ENCODE measurements at regions not wholly inside any gene's neighbourhood (a gene's known extent, or its start where the extent isn't known, plus 50 kb on each side); places are given as distances from the start of the nearest gene placed in this dataset.

DNA sequence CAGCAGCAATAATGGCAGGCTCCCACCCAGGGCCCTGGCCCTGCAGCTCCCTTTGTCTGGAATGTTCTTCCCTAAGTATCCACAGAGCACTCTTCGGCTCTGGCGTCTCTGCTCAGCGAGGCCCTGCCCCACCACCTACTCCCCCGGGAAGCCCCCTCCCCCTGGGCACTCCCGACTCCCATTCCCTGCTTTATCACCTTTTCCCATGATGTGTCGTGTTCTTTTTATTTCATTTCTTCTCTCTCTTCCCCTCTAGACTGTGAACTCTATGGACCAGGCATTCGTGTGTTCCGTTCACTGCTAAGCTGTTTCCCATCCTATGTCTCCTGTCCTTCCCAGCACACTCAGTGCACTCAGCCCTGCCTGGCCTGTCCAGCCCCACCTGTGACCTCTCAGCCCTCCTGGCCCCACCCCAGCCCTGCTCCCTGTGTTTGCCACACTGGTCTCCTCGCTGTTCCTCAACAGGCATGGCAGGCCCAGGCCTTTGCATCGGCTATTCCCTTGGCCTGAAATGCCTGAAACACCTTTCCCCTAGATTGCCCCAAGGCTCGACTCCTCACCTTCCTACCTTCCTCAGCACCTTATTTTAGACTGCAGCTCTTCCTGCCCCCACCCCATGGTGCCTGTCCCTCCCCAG lies 107.4 kb downstream of the TPRA1 start:
- no peak for DNase-seq

DNA sequence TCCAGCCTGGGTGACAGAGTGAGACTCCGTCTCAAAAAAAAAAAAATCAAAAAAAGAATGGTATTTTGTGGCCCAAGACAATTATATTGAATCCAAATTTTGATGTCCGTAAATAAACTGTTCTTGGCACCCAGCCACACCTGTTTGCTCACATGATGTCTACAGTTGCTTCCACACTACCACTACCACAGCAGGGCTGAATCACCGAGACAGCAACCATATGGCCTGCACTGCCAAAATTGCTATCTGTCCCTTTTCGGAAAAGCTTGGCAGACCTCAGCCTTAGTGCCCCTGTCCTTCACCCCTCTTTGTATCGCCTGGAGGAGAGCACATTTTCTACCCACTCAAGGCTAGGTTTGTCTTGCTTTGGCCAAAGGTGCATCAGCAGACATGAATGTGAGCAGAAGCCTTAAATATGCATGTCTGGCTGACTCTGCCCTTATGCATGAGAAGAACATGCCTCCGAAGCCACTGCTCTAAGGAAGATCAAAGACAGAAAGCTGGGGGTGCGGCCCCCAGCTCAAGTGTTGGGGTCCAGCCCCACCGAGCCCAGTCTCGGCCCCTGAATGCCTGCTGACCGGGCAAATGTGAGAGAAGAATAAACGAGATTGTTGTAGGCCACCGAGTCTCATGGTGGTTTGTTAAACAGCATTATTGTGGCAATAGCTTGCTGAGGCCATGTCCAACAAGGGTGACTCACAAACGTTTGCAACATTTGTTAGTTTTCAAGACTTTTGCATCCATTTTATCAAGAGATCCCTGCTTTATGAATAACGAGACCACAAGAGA lies 108.1 kb downstream of the TPRA1 start:
- peak; percentile 64 for DNase-seq

DNA sequence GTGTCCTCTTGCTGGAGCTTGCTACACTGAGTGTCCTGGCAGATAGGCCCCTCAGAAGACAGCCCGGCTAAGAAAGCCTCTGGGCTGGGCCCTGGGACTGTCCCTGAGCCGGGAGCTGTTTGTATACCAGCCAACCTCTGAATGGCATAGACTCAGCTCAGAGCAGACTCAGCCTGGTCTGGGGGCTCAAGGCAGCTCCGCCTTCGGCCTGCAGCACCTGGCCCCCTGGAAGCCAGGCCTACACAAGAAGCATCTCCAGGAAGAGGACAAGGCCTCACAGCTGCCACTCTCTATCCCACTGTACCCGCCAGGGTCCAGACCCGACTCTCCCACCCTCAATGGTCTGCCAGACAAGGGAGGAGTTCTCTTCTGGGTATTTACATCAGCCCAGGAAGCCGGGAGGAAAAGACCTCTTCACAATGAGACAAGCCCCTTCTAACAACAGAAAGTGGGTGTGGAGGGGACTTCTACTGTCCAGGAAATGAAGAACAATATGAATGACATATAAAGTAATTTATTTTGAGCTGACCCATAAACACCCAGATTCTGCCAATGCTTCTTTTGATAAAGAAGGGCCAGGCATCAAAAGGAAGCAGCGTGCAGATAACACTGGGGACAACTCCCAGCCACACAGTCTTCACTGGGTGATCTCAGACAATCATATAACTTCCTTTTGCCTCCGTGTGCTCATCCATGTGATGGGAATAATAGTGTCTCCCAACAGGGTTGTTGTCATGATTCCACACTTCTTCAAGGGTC lies 110.2 kb downstream of the TPRA1 start:
- DNase-seq = no peak

DNA sequence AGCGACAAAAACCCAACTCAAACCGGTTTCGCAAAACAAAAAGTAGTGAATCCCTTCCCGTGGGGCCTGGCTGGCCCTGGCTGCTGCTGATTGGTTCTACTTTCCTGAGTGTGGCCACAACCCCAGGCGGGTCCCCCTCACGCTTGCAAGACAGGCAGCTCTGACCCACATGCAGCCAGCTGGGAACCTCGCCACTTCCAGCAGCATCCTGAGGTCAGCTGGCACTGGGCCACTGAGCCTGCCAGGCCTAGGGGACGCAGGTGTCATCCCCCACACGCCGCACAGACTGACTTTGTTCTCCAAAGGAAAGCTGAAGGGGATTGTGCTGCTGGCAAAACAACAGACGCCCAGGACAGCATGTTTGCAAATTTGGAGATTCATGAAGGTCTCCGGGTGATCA lies 111.1 kb downstream of the TPRA1 start:
- no peak for DNase-seq

DNA sequence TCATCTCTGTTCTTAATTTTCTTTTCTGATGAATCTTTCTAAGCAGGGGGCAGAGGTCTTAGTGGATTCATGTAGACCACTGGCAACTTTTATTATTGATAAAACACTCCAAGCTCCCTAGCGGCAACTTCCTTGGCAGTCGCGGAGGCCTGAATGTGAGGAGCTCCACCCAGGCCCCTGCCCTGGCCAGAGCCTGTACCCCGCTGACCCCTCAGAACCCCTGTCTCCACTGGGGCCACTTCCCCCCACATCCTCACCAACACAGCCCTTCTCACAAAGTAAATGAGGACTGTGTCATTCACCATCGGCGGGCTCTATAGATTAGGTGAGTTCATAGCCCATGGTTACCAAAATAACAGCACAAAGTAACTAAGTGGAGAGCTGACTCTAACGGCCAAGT lies 111.6 kb downstream of the TPRA1 start:
- no peak for DNase-seq

DNA sequence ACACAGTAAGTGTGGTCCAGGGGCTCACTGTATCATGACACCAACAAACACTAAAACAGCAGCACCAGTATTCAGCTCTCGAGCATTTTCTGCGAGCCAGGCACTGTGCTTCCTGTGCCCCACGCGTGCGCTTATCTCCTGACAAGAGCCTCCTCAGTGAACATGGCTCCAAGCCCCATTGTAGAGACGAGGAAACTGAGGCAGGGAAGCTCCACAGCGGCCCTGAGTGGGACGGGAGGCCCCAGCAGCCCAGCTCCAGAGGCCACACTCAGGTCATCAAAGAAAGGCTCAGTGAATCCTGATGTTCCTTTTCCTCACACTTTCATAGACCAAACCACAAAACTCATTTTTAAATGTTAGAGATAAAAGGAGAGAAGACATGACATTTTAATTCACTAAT lies 113.1 kb downstream of the TPRA1 start:
- DNase-seq = no peak

DNA sequence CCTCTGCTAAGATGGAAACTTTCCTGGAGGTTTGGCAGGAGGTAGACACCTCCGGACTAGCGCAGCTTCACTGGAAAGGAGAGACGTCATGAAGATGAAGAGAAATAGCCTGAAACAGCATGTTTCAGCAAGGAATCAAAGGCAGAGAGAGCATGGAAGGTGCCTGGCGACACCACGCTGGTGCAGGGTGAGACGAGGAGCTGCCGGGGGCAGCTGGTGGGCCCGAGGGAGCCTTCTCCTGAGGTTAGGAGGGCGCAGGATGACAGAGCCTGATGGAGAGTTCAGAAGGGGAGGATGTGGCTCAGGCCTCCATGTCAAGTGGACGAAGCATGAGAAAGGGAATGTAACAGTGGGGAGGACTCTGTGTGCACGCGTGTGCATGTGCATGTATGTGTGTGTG lies 113.6 kb downstream of the TPRA1 start:
- no peak for DNase-seq

DNA sequence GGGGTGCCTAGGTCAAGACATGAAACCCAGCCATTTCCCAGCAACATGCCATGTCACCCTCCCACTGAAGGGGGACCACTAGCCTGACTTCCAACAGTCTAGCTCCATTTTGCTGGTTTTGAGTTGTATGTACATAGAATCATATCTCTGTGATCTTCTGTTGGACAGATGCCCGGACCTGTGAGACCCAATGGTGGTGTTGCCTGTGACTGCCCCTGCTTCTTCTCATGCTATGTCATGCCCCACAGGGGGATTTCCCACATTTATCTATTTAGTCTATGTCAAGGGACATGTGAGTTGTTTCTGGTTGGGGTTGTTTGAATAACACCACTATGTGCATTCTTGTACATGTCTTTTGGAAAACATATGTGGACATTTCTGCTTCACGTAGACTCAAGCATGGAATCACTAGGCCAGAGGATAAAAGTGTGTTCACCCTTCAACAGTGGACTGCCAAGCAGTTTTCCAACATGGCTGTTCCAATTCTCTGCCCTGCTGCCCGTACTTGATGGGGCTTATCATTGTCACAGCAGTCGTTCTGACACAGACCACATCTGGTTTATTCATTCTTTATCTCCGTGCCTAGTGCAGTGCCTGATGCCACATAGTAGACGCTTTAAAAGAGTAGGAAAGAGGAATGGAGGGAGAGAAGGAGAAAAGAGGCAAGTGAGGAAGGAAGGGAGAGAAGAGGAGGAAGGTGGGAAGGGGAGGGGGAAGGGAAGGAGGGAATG lies 114.4 kb downstream of the TPRA1 start:
- DNase-seq = no peak

DNA sequence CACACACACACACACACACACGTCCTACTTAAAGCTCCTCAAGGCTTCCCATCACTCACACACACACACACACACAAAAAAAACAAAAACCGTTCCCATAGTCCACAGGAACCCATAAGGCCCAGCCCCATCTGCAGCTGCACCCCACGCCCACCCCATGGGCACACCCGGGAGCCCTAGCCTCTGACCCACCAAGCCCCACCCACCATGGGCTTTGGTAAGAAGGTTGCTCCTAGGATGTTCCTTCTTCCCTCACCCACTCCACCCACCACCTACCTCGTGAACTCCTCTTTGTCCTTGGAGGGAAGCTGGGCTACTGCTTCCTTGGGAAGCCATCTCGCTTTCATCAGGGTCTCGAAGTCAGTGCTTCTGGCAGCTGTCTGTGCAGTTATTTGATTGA lies 115.1 kb downstream of the TPRA1 start:
- DNase-seq = no peak

DNA sequence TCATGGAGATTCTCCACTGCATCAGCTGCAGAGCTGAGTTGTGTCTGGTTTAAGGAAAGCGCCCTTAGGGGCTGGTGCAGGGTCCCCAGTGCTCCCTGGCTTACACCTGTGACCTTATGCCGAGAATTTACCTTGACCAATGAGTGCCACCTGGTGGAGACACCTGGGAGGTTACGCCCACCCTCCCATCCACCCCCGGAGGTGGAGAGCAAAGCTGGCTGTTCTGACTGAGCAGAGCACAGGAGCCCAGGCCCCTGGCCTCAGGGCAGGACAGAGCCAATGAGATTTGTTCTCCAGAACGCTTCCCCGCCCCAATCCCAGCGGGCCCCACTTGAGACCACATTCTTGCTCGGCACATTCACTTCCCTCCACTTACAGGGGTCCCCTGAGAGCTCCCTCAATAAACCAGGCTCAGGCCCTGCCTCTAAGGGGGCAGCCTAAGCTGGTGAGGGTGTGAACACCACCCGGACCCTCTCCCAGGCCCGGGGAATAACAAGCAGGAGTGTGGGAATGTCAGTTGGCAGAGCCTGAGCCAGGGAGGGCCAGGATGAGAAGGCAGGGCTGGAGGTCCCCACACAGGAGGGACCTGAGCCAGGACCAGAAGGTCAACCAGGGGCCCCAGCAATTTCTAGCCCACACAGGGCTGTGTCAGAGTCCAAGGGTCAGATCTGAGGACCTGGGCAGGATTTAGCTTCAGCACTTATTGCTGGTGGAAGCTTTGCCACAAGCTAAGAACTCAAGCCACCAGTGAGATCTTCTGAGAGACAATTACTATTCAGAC lies 117.1 kb downstream of the TPRA1 start:
- DNase-seq = no peak

DNA sequence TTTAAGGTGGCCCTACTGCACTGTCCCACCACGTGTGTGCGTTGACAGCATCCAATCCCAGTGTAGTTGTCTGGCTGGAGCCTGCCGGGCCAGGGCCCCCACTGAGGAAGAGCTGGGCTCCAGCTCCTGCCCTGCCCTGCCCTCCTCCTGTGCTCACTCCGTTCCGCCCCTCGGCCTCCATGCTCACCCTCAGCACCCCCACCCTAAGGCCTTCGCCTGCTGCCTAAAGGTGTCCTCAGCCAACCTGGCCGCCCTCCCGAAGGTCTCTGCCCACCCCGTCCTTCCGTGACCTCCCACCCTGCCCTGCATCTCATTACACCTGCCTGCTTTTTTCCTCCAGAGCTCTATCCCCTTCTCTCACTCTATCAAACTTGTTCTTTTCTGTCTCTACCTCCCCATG lies 118.0 kb downstream of the TPRA1 start:
- DNase-seq = no peak

DNA sequence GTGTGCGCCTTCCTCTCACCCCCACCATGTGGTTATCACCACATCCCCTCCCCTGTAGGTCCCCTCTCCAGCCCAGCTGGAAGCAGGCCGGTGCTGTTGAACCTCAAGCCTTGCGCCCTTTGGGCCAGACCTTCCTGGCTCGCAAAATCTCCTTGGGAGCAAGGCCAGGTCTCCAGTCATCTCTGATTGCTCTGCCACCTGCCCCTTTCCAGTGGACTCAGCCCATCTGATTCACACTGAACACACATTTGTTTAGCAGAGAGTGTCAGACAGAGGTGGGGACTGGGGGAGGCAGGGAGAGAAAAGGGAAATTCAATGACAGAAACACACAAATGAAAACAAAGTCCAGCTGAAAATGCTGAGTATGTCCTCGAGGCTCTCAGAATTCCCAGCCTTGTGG lies 119.4 kb downstream of the TPRA1 start:
- DNase-seq = no peak

DNA sequence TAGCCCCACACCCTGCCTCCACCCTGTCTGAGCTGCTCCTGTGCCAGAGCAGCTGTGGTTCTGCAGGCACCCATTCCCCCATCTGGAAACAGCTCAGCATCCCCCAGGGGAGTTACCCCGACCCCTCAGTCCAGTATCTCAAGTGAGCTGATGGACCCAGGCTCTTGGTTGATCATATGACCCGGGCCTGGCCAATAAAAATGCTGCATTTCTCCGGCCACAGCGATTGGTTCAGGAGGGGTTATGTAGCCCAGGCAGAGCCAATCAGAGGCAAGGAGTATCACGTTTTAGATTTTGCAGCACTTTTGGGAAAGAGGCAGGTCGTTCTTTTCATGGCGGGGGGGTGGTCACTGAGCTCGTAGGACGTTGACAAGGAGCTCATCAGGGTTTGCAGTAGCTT lies 120.8 kb downstream of the TPRA1 start:
- no peak for DNase-seq

DNA sequence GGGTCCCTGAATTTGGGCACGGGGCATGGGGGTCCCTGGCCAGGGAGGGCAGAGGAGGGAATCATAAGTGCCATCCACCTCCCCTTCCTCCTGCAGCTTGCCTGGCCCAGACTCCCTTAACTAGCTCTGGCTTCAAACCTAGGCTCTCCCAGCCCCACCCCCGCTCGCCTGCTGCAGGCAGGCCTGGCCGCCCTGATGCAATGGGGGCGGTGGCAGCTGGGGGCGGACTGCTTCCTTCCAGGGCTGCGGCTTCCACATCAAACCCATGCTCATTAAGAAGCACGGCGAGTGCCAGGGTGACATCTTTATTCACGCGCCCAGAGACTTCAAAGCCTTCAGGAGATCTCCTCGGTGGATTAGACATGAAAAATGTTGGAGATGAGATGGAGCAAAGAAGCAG lies 123.1 kb downstream of the TPRA1 start:
- peak; percentile 42 for DNase-seq

DNA sequence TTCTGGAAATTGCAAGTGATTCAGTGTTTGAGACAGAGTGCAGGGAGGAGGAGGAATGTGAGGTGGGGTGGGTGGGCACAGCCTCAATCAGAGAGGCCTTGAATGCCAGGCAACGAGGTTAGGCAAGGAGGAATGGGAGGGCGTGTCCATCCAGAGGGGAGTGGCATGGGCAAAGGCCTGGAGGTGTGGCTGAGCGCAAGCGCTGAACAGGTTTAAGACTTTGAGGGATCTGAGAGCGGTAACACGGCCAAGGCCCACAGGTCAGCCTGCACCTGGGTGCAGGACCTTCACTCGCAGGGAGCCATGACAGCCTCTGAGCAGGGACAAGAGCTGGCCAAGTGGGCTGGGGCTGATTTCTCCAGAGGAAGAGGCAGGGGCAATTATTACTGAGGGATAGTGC lies 125.9 kb downstream of the TPRA1 start:
- DNase-seq = no peak

DNA sequence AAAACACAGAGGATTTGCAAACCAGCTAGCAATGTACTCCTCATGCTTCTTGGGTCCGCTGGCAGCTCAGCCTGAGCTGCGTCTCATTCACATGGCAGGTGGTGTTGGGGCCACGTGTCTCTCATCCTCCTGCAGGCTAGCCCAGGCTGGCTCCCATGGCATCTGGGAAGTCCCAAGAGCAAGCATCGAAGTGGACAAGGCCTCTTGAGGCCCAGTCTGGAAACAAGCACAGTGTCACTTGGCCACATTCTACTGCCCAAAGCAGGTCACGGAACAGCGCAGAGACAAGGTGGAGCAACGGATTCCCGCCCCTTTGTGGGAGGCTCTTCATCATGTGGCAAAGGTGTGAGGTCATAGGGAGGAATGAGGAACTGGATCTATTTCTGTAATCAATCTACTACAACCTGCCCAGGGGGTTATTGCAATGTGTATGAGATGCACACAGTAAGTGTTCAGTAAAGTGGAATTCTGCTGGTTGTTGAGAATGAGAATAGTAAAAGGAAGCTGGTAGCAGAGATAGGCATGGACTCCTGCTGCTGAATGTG lies 128.3 kb downstream of the TPRA1 start:
- DNase-seq = peak; percentile 25

DNA sequence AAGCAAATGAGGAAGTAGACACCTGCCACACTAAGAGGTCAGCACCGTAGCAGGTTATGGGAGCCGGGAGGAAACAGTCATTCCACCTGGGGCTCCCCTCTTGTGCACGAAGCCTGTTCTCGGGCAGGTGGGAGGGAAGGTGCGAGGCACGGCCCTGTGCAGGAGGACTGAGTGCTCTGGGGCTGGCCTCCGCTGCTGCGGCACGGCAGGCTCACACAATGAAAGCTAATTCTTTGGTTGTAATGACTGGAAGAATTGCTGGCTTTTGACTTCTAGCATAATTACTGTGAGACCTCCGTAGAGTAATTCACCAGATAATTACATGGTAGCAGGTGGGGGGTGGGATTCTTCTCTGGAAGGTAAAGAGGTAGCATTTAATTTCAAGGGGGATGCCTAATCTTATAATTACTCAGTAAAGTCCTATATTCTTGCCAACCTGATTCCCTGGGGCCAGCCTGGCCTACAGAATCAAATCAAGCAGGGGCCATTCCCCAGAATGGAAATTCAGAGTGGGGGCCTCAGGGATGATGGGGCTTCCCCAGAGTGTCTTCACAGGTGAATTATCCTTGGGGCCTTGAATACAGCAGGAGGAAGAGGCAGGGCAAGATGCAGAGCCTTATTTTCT lies 129.1 kb downstream of the TPRA1 start:
- no peak for DNase-seq

DNA sequence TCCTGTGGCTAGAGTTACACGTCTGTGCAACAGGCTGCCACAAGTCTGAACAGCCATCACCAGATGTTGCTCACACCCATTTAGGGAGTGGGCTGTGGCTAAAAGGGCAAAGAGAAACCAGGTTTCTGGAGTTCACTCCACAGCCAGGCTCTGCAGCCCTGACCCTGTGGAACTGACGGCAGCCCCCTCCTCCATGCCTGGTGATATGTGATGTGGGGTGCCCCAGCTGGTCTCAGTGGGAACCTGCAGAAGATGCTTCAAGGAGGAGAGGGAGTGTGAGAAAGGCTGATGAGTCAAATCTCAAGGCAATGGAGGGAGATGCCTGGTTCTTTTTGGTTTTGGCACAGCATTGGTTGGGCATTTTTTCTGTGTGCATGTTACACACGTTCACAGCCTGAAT lies 130.6 kb downstream of the TPRA1 start:
- DNase-seq = no peak

DNA sequence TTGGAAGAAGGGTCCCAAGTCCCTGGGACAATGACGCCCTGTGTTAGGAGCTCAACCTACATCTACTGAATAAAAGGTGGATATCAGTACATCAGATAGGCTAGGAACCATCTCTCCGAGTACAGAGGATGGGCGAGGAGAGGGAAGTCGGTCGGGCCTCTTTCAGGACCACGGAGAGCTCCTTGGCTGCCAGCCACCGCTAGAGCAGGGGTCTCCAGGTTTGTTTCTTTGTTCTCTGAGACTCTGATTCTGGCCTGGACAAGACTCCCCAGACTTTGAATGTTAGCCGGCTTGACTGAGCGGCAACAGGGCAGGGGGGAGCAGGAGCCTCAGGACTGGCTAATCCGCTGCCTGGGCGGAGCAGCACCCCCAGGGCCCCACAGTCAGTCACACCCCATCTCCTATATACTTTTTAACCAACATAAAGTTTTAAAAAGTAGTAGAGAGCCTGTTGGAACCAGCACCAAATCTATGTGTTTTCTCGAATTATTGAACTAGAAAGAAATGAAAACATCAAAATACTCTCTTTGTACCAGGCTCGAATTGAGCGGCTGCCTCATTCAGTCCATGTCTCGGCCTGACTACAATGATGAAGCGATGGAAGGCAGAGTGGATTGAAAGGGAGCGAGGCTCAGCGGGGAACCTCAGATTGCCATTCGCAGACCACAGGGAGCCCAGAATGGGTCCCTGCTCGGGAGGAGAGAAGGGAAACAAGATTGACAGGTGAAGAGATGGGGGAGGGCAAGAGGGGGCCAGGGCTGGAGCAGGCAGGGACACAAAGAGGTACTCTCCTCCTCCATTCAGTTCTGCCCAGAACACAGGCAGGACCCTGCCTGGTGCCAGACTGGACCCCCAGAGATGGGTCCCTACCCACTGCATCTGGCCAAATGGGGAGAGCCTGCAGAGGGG lies 131.6 kb downstream of the TPRA1 start:
- peak; percentile 3 for DNase-seq

DNA sequence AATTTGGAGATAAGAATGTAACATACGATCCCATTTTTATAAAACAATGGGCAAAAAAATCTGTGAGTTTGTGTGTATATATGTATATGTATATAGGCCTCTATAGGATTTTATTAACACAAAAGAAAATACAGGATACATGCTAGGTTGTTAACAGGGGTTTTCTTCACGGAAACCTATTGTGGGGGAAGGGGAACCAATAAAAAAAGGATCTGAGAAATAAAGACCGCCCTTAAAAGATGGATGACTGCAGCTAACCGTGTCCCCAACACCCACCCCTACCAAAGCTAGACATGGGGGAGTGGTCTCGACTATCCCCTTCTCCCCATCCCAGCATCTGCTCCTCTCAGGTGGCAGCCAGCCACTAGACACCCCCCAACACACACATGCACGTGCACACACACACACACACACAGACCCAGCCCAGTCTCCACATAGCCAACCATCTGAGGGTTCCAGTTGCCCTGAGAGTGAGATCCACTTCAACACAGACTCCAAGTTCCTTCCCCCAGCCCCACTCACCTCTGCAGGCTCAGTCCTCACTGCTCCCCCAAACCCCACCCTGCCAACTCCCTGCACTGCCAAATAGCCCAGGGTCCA lies 132.9 kb downstream of the TPRA1 start:
- no peak for DNase-seq
